Glomerular endothelial cell (primary cell): ENCODE measurements at regions not wholly inside any gene's neighbourhood (a gene's known extent, or its start where the extent isn't known, plus 50 kb on each side); places are given as distances from the start of the nearest gene placed in this dataset.

Experiments
- DNase-seq: peaks from one replicate; pipeline ENCODE4 v3.0.0-alpha.2; 2011; ENCODE audit warnings: low read depth, low spot score; ENCODE audit errors: extremely low read depth

GRCh38 chr9:18362901-18363685 lies 110.9 kb upstream of the ADAMTSL1 start:
- DNase-seq, result no peak

GRCh38 chr9:18365651-18366050 lies 108.3 kb upstream of the ADAMTSL1 start:
- no peak for DNase-seq

GRCh38 chr9:18366184-18366583 lies 107.8 kb upstream of the ADAMTSL1 start:
- no peak for DNase-seq

GRCh38 chr9:18368206-18368605 lies 105.7 kb upstream of the ADAMTSL1 start:
- no peak for DNase-seq

GRCh38 chr9:18371141-18371540 lies 102.8 kb upstream of the ADAMTSL1 start:
- no peak for DNase-seq

GRCh38 chr9:18371621-18372020 lies 102.3 kb upstream of the ADAMTSL1 start:
- no peak for DNase-seq

GRCh38 chr9:18379073-18379811 lies 94.7 kb upstream of the ADAMTSL1 start:
- DNase-seq, result no peak

GRCh38 chr9:18382243-18382642 lies 91.7 kb upstream of the ADAMTSL1 start:
- DNase-seq, result no peak

- DNase-seq, result no peak
Observed at GRCh38 chr9:18384066-18384465, 89.9 kb upstream of the ADAMTSL1 start.

- DNase-seq, result no peak
Observed at GRCh38 chr9:18385696-18386490, 88.1 kb upstream of the ADAMTSL1 start.

GRCh38 chr9:18390393-18390792 lies 83.6 kb upstream of the ADAMTSL1 start:
- DNase-seq, result no peak

- DNase-seq, result peak; percentile 99
Observed at GRCh38 chr9:18393340-18394130, 80.4 kb upstream of the ADAMTSL1 start.

- no peak for DNase-seq
Observed at GRCh38 chr9:18394847-18395351, 79.1 kb upstream of the ADAMTSL1 start.

- DNase-seq, result no peak
Observed at GRCh38 chr9:18396102-18396728, 77.7 kb upstream of the ADAMTSL1 start.

GRCh38 chr9:18397076-18397475 lies 76.9 kb upstream of the ADAMTSL1 start:
- DNase-seq, result no peak

GRCh38 chr9:18398038-18398437 lies 75.9 kb upstream of the ADAMTSL1 start:
- no peak for DNase-seq

GRCh38 chr9:18404434-18405029 lies 69.4 kb upstream of the ADAMTSL1 start:
- DNase-seq, result no peak

- no peak for DNase-seq
Observed at GRCh38 chr9:18405240-18405639, 68.7 kb upstream of the ADAMTSL1 start.

GRCh38 chr9:18410983-18411382 lies 63.0 kb upstream of the ADAMTSL1 start:
- no peak for DNase-seq

- no peak for DNase-seq
Observed at GRCh38 chr9:18421391-18421790, 52.6 kb upstream of the ADAMTSL1 start.
